ENCODE measurements at regions not wholly inside any gene's neighbourhood (a gene's known extent, or its start where the extent isn't known, plus 50 kb on each side); places are given as distances from the start of the nearest gene placed in this dataset.

GRCh38 chr2:220885593-220885992 lies 686.5 kb downstream of the EPHA4 start:
- 69 to 71% (median 69%) methylated on average over 4 of the region's 4 CpGs for WGBS, 4 donors
- no peaks in the 10 kb centered on the region for H3K27me3 ChIP-seq
- no peak for DNase-seq
- no peak overlapping the region for H3K4me3 ChIP-seq
- no peaks in the 10 kb centered on the region for H3K9me3 ChIP-seq (replicated peaks in 1 of 3)
- no peak for TF ChIP-seq POLR2A (IDR thresholded peaks at IDR 0.05)
- TF ChIP-seq CTCF (IDR thresholded peaks at IDR 0.05): no peak
- intact Hi-C loops (cut with DNase I): no loop called here
- no peaks in the 10 kb centered on the region for H3K36me3 ChIP-seq (replicated peaks in 1 of 2)
- H3K4me1 ChIP-seq (replicated peaks in 1 of 2): no peaks in the 10 kb centered on the region
- H3K27ac ChIP-seq: no peak overlapping the region

DNA sequence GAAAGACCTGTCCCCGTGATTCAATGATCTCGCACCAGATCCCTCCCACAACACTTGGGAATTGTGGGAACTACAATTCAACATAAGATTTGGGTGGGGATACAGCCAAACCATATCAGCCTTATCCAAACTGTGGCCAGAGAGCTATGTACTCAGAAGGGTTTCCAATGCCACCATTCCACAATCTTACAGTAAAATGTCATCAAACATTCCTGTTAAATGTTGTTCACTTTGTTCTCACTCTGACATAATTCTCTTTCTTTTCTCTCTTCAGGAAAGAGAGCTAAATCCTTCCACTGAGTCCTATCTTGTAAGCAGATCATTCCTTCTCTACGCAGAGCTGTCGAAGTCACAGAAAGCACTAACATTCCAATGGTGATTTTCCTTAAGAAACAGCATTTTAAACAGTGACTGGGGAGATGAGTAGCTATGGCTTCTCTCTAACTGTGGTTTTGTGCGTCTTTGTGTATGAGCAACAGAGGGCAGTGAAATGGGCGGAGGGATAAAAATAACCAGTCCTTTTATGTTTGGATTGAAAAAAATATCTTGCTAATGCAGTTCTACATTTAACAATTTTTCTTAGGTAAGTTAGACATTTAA lies 684.7 kb downstream of the EPHA4 start:
- no peak overlapping the region for H3K27ac ChIP-seq
- H3K9me3 ChIP-seq (replicated peaks in 1 of 3): no peaks in the 10 kb centered on the region
- intact Hi-C loops (cut with DNase I): no loop called here
- TF ChIP-seq POLR2A (IDR thresholded peaks at IDR 0.05): no peak
- TF ChIP-seq CTCF (IDR thresholded peaks at IDR 0.05): no peak
- WGBS, 4 donors: 86 to 94% (median 88%) methylated on average over 6 of the region's 6 CpGs
- no peaks in the 10 kb centered on the region for H3K4me1 ChIP-seq (replicated peaks in 1 of 2)
- DNase-seq: no peak
- no peaks in the 10 kb centered on the region for H3K36me3 ChIP-seq (replicated peaks in 1 of 2)
- no peaks in the 10 kb centered on the region for H3K27me3 ChIP-seq
- H3K4me3 ChIP-seq: no peak overlapping the region

DNA sequence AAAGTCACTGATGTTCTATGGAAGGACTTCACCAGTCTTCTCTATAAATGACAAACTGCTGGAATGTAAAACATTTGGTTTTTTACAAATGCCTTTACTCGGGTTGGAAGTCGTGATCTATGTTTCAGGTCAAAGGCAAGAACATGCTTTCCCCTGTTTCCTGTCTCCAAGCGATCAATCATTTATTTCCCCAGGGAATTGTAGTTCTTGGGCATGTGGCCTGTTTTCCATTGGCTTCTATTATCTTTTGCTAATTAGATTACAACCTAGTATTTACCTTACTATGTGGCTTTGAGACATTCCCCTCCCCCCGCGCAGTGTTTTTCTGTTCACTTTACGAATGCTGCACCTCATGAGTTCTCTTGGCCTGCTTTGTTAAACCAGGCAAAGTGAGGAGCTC lies 684.2 kb downstream of the EPHA4 start:
- WGBS, 4 donors: 65 to 80% (median 72%) methylated on average over 6 of the region's 6 CpGs
- no peak overlapping the region for H3K27ac ChIP-seq
- no peaks in the 10 kb centered on the region for H3K4me1 ChIP-seq (replicated peaks in 1 of 2)
- DNase-seq: no peak
- no peak for TF ChIP-seq POLR2A (IDR thresholded peaks at IDR 0.05)
- no peak for TF ChIP-seq CTCF (IDR thresholded peaks at IDR 0.05)
- intact Hi-C loops (cut with DNase I): no loop called here
- H3K4me3 ChIP-seq: no peak overlapping the region
- no peaks in the 10 kb centered on the region for H3K36me3 ChIP-seq (replicated peaks in 1 of 2)
- no peaks in the 10 kb centered on the region for H3K27me3 ChIP-seq
- no peaks in the 10 kb centered on the region for H3K9me3 ChIP-seq (replicated peaks in 1 of 3)

DNA sequence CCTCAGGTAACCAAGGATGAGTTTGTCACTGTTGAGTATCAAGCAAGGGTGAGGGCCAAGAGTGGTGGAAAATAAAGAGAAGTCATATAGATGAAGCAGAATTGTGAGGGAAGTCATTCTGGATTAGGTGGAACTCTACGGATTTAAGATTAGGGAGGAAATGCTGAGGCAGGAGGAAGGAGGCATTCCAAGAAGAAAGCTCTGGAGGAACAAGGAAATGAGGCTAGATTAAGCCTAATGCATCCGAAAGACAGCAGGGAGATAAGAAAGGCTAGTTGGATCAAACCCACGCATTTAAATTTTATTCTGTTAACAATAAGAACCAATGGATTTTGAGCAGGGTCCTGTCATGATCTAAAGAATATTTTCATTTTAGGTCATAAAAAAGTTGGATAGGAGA lies 681.2 kb downstream of the EPHA4 start:
- H3K27me3 ChIP-seq: no peaks in the 10 kb centered on the region
- H3K9me3 ChIP-seq (replicated peaks in 1 of 3): no peaks in the 10 kb centered on the region
- H3K36me3 ChIP-seq (replicated peaks in 1 of 2): no peaks in the 10 kb centered on the region
- no peak overlapping the region for H3K4me3 ChIP-seq
- 72 to 86% (median 76%) methylated on average over 3 of the region's 3 CpGs for WGBS, 4 donors
- H3K27ac ChIP-seq: no peak overlapping the region
- peaks cover 0 to 6% of the 10 kb centered on the region in 2 donors for H3K4me1 ChIP-seq (replicated peaks in 1 of 2)
- TF ChIP-seq CTCF (IDR thresholded peaks at IDR 0.05) (no peak), POLR2A (IDR thresholded peaks at IDR 0.05) (no peak)
- no peak for DNase-seq
- intact Hi-C loops (cut with DNase I): no loop called here
